Fibroblast of mammary gland (primary cell): ENCODE measurements at regions not wholly inside any gene's neighbourhood (a gene's known extent, or its start where the extent isn't known, plus 50 kb on each side); places are given as distances from the start of the nearest gene placed in this dataset.

Experiments used
- DNase-seq: peaks from one replicate; pipeline ENCODE4 v3.0.0-alpha.2; 2010; ENCODE audit warnings: low read depth
- H3K4me3 ChIP-seq: 2 replicates; pipeline ENCODE4 v1.5.1; 2011; ENCODE audit warnings: low read depth, mild to moderate bottlenecking, low read length, moderate library complexity; ENCODE audit not compliant: control insufficient read depth
- CTCF ChIP-seq: conservative IDR thresholded peaks from 2 replicates; pipeline ENCODE4 v1.5.1; 2011; ENCODE audit warnings: low read depth, low read length, inconsistent platforms; ENCODE audit not compliant: control insufficient read depth, insufficient read depth

DNA sequence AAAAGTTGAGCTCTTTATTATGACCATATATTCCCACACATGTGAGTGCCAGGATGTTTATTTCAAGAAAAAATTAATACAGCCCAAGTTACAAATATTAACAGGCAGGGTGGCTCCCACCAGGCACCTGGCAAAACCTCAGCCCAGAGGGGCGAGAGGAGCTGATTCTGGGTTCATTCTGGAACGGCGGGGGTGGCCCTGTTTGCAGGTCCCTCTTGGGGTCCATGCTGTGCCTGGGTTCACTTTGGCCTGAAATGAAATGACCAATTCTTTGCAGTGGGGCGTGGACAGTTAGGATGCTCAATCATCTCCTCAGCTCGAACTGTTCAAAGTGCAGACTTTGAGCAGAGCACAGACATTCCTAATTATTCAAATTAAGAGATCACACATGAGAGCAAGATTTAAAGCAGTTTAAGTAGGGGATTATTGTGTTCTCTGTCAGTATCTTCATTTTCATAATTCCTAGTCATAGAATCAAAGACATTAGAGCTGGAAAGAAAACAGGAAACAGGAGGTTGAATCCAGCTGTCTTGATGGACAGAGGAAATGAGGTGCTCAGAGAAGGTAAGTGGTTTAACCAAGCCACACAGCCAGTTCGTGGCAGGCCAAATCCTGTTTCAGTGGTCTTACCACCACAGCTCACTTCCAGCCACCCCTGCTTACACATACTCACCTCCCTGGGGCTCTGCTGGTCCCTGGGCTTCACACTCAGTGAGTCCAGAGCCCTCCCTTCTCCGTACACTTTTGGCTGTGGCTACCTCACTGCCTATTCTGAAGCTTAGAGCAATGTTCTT, 363.9 kb upstream of the TNRC6C start:
- no peak overlapping the region for H3K4me3 ChIP-seq
- no peak for TF ChIP-seq CTCF
- no peak for DNase-seq

- no peak for DNase-seq
- no peak for TF ChIP-seq CTCF
- H3K4me3 ChIP-seq = no peak overlapping the region
Measured at GRCh38 chr17:77596491-77597417, 361.7 kb upstream of the TNRC6C start.

- TF ChIP-seq CTCF = no peak
- no peak for DNase-seq
- H3K4me3 ChIP-seq = no peak overlapping the region
Measured at GRCh38 chr17:77597418-77598240, 360.9 kb upstream of the TNRC6C start.

DNA sequence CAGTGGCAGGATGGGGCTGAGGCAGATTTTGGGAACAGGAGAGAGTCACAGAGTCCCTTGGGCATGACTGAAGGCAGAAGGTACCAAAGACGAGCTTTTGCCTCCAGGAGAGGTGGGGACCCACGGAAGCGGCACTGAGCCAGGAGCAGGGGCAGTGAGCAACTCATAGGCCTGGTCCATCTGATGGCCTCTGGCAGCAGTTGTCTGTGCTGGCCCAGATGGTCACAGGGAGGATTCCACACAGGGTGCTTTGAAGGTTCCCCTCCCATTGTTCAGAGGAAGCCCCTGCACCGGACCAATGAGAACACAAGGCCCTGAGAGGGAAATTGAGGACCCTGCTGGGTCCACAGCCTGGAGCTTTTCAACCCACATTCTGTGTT, 360.3 kb upstream of the TNRC6C start:
- no peak for TF ChIP-seq CTCF
- DNase-seq = no peak
- no peak overlapping the region for H3K4me3 ChIP-seq

DNA sequence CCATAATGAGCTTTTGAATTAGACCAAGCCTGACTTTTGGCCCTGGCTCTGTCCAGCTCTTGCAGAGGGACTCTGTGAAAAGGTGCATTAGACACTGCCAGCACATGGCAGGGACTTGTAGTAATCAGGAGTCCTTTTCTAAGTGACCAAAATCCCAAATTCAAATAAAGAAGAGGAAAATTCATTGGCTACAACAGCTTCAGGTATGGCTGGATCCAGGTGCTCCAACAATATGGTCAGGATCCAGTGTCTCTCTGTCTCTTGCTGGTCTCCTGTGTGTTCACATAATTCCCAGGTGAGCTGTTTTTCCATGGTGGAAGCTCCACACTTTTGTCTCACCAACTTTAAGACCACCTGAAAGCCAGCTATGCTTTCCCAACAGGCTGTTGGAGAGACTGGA, 358.8 kb upstream of the TNRC6C start:
- no peak overlapping the region for H3K4me3 ChIP-seq
- no peak for DNase-seq
- TF ChIP-seq CTCF = no peak

DNA sequence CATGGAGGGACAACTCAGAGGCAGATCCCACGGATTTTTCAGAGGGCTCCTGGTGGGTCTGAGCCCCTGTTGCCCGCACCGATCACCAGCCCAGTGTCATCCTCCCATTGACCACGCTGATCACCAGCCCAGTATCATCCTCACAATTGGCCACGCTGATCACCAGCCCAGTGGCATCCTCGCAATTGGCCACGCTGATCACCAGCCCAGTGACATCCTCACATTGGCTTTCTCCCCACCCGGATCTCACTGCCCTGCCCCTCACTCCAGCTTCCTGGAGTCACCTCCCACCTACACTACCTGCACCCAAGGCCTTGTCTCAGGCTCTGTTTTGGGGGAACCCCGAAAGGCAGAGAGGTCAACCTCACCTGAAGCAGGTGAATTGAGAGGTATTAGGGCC, 358.2 kb upstream of the TNRC6C start:
- H3K4me3 ChIP-seq = no peak overlapping the region
- TF ChIP-seq CTCF = no peak
- no peak for DNase-seq
